HG03175 (cell line): ENCODE measurements at regions not wholly inside any gene's neighbourhood (a gene's known extent, or its start where the extent isn't known, plus 50 kb on each side); places are given as distances from the start of the nearest gene placed in this dataset.

ENCODE experiments used
- ATAC-seq: cut with Tn5 transposase; IDR thresholded peaks from one replicate; pipeline ENCODE4 v1.9.1; 2021; ENCODE audit warnings: mild to moderate bottlenecking, moderate library complexity; ENCODE audit not compliant: unreplicated experiment

- ATAC-seq, result no peak
Observed at GRCh38 chr16:89027281-89027680, 50.3 kb upstream of the CBFA2T3 start.

DNA sequence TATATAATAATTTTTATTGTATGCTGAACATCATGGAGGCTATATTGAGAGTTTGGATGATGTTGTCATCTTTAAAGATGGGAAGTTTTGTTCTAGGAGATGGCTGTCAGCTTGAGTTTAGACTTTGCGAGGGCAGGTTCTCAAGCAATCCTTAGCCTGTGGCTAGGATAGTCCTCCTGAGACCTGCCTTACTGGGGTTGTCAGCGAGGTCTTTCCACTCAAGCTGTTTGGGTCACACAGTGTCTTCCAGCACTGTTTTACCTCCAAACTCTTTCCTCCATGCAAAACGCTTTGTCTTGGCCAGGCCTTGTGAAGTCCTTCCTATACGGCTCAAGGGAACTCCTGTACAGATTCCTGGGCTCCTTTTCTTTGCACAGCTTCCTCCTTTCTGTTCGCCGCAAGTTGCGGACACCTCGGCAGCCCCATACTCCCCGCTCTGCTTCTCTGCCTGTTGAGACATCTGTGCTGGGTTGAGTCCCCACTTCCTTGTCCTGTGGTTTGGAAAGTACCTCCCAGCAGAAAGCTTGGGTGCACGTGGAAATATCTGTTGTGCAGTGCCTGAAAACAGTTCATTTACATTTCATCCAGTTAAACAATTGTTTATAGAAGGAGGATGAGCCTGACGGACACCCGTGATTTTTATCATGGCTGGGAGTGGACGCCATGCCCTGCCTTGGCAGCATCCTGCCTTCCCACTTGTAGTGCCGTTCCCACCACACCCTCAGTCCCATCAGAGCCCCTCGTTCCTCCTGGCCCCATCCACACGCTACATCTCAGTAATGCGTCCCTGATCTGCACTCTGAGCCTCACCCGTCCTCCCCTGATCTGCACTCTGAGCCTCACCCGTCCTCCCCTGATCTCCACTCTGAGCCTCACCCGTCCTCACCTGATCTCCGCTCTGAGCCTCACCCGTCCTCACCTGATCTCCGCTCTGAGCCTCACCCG lies 55.0 kb upstream of the CBFA2T3 start:
- peak; percentile 69 for ATAC-seq

DNA sequence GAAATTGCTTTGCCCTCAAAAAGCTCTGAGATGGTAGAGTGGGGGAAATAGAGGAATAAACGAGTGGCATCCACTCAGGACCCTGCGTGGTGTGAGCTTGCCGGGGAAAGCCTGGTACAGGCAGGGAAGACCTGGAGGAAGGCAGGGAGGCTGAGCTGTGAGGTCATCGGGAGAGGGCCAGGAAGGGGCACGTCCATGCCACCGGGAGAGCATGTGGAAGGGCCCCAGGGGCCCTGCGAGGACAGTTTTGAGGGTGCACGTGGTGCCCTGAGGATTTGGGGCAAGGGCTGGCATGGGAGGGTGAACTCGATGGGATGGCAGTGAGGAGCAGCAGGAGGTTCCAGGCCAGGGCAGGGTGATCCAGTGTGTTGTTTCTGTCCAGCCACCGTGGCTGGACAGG lies 56.3 kb upstream of the CBFA2T3 start:
- ATAC-seq, result no peak

DNA sequence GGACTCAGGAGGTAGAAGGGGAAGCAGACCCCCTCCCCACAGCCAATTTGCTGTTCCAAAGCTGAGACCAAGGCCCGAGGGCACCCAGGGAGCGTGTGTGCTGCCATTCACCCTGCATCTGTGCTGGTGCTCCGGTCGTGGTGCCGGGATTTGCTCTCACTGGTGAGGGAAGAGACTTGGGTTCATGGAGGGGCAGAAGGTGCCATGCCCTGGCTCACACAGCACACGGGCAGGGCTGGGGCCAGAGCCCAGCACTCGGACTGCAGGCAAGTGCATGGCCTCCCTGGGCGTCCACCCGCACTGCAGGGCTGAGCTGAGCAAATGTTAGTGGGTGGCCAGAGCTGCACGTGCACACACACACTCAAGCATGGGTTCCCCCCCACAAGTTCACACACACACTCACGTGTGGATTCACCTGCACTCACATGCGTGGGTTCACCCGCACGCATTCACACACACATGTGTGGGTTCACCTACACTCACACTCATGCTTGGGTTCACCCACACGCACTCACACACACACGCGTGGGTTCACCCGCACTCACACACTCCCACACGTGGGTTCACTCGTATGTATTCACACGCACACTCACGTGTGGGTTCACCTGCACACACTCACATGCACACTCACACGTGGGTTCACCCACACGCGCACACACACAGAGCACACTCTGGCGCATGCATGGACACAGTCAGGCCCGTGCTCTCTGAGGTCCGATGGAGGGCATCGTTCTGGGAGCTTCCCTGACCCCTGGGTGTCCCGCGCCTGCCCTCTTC lies 57.0 kb upstream of the CBFA2T3 start:
- ATAC-seq, result no peak

GRCh38 chr16:89034573-89034961 lies 57.6 kb upstream of the CBFA2T3 start:
- no peak for ATAC-seq

DNA sequence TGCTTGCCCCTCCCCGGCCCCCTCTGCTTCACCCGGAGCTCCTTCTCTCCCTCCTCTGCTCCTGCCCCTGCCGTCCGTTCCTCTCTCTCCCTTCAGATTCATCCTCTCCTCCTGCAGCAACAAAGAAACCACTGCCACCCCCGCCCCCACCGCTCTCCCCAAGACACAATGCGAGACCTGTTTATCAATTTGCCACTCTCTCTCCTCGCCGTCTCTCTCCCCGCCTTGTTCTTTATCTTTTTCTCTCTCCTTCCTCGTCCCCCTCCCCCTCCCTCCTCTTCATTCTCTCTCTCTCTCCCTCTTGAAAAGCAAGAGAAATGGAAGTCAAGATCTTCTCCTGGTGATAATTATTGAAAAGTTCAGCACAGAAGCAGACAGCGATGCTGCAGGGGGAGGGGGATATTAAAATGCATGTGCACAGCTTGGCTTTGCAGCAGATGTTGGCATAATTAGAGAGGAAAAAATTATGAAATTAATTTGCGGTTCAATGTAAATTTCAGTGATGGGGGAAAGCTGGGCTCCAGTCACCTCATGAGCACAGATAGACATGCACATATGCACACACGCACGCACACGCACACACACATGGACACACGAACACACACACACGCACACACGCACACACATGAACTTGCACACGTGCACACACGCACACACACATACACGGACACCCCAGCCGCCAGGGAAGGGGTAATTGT lies 58.1 kb upstream of the CBFA2T3 start:
- ATAC-seq, result no peak

GRCh38 chr16:89035669-89036570 lies 57.7 kb upstream of the ACSF3 start:
- ATAC-seq, result no peak

DNA sequence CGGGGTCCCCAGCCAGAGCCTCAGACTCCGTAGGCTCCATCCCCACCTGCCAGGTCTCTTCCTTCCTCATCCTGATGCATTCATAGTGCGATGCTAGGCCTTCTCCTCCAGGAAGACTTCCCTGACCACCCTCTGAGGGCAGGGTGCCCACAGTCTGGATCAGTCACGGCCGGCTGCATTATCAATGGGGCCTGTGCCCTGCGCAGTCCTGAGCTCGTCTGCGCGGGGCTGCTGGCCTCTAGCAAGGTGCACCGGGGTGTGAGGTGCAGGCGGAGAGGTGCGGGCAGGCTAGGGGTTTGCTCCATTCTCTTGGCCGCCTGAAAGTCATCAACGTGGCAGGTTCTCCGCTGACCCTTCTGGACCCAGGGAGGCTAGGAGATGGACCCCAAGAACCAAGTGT lies 56.9 kb upstream of the ACSF3 start:
- ATAC-seq, result no peak

DNA sequence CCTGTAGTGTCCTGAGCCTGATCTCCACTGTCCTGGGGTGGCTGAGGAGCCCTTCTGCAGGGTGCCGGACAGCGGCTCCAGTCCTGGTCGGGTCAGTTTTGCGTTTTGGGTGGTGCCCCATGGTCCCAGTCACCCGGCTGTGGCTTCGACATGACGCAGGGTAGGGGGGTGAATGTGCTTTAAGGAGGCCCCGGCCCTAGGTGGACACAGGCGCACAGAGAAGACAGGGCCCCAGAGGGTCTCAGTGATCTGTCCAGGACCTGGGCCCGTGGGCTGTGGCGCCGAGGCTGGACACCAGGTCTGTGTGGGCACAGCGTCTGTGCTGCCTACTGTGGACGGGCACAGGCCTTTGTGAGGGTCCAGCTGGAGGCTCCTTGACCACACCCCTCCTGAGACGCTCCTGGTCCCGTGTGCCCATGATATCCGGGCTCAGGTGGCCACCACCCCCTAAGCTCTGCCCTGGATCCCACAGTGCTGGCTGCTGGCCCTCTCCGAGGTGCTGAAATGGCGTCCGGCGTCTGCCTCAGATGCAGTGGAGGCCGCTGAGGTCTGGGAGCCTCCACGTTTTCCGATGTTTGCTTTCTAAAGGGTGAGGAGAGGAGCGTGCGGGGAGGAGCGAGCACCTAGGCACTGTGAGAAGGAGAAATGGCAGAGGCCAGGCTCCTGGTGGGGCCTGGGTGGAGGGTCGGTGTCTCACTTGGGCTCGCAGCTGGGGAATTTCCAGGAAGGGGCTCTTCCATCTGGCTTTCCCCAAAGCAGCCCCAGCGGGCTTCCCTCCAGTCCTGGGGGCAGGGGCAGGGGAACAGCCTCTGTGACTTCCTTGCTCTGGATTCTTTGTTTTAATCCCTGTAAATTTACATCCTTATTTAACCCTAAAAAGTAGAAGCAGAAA lies 56.1 kb upstream of the ACSF3 start:
- no peak for ATAC-seq

DNA sequence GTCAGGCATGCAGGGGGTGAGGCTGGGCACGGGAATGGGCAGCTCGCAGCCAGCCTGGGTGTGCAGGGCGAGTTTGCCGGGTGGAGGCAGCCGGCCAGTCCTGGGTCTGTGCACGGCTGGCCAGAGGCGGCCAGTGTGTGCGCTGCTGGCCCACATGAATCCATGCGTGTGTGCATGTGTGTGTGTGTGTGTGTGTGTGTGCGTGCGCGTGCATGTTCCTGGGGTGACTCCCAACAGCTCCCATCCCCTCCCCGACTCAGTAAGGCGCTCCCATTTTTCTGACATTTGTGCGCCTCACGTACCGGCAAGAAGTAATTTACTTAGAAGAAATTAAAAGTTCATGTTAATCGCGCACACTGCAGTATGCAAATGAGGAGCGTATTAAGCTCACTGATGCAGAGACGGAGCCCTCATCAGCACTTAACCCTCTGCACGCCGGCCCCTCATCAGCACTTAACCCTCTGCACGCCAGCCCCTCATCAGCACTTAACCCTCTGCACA lies 55.4 kb upstream of the ACSF3 start:
- ATAC-seq, result no peak

GRCh38 chr16:89038811-89039735 lies 54.6 kb upstream of the ACSF3 start:
- no peak for ATAC-seq

GRCh38 chr16:89039756-89040155 lies 53.9 kb upstream of the ACSF3 start:
- no peak for ATAC-seq

DNA sequence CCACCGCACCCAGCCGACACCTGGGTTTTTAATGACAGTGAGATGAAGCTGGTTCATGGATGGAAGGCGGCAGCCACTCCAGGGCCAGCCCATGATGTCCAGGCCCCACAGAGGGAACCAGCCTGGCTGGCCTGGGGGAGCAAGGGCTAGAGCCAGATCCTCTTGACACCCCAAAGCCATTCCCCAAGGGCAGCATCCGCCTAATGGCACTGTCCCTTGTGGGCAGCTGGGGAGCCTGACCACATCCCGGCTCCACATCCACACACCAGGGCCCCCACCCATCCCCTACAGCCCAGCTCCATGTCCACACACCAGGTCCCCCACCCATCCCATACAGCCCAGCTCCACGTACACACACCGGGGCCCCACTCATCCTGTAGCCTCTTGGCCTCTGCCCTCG lies 53.3 kb upstream of the ACSF3 start:
- ATAC-seq, result no peak

DNA sequence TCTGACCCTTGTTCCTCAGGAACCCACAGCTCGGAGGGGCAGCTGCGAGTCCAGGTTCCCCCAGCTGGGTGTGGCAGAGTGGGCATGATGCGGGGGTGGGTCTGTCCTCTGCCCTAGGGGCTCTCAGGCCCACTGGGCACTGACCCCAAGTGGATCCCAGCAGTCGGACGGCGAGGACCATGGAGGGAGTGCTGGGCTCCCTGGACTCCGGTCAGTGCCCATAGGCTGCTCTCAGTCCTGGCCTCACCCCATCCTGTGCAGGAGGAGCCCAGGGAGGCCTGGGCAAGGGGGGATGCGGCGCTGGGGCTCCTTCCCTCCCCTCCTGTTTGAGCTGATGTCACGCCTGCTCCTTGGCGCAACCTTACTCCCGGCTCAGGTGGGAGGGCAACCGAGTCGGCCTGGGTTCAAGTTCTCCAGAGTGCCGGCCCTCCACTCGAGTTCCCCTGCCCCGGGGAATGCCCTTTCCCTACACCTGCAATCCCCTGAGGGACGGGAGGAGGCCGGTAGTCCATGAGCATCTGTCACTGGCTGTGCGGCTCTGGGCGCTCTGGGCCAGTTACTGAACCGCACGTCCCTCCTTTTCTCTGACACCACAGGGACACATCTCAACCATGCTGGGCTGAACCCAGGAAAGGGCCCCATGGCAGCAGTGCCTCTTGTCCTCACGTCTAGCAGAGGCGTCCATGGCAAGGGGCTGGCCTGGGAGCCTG lies 52.6 kb upstream of the ACSF3 start:
- ATAC-seq, result no peak

GRCh38 chr16:89041571-89042481 lies 51.8 kb upstream of the ACSF3 start:
- ATAC-seq, result no peak

DNA sequence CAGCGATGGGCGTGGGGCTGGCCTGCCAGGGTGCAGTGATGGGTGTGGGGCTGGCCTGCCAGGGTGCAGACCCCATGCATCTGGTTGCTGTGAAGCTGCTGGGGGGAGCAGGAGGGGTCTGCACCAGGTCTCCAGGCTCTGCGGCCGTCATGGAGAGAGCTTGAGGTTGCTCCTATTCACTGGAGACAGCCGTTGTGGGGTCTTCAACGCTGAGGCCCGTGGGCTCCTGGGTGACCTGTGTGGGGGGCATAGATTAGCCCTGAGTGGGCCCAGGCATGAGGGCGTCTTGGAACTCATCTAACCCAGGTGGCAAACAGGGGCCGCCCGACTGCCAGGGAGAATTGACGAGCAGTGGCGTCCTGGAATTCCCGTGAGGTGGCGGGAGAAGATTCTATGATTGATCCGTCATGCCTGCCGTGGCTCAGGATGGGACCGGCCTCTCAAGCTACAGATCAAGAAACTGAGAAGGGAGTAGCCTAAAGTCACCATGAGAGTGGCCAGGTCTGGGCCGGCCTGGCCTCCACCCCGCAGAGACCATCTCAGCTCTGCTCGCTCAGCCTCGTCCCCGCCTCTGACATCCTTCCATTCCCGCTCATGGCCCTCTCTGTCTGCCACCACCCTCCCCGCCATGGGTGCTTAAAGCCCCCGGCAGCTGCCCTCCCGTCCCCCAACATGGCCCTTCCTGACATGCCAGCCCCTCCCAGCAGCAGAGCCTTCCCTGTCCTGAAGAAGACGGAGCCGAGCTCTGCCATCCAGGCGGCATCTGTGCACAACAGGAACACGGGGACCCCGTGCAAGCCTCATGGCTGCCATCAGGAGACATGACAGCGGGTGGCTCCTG lies 50.7 kb upstream of the ACSF3 start:
- ATAC-seq, result no peak
